ENCODE measurements at regions not wholly inside any gene's neighbourhood (a gene's known extent, or its start where the extent isn't known, plus 50 kb on each side); places are given as distances from the start of the nearest gene placed in this dataset.

GRCh38 chr20:6287471-6287870, 164.6 kb upstream of the FERMT1 start (continued):
- no peak for TF ChIP-seq ATF3 (IDR thresholded peaks at IDR 0.05)
- no peak for TF ChIP-seq CEBPB (IDR thresholded peaks at IDR 0.05; ENCODE audit: low read depth)
- TF ChIP-seq SRF (IDR thresholded peaks at IDR 0.05; ENCODE audit: low read depth) = no peak

- no peak overlapping the region for H3K4me3 ChIP-seq (replicated peaks in 1 of 2; ENCODE audit: low read depth in 1 of 2, low read length in 2 of 2)
- BruUV-seq (replicated peaks) = no TSS peak
- ATAC-seq = no peak
- no peaks in the 10 kb centered on the region for H3K27me3 ChIP-seq (ENCODE audit: insufficient read depth, low read length)
- H3K4me2 ChIP-seq (ENCODE audit: low read length) = no peak overlapping the region
- CTCF ChIA-PET = interaction anchor here (1.1 kb wide), 1 partner anchor 18 kb away, joined by 4 read pairs; no protein-coding TSS in a partner anchor
- intact Hi-C loops (cut with micrococcal nuclease) = no loop called here
- H3K27ac ChIP-seq (ENCODE audit: low read depth, low read length) = no peak overlapping the region
- H3K9me3 ChIP-seq (ENCODE audit: control insufficient read depth in 1 of 2, insufficient read depth in 1 of 2, low read depth in 1 of 2, low read length in 2 of 2) = peaks cover 0 to 5% of the 10 kb centered on the region in 2 experiments; a peak in 1 of 4 replicates
- H3K4me1 ChIP-seq (ENCODE audit: control insufficient read depth in 1 of 2, insufficient read depth in 2 of 2, low read length in 2 of 2) = no peaks in the 10 kb centered on the region
- H3K79me2 ChIP-seq (ENCODE audit: insufficient read depth, low read length) = no peaks in the 10 kb centered on the region
- H4K20me1 ChIP-seq (ENCODE audit: insufficient read depth) = no peaks in the 10 kb centered on the region
- H2AFZ ChIP-seq (ENCODE audit: low read depth, low read length, poor library complexity, severe bottlenecking) = no peak overlapping the region
- H3K36me3 ChIP-seq (ENCODE audit: control insufficient read depth in 1 of 2, insufficient read depth in 2 of 2, low read length in 2 of 2) = no peaks in the 10 kb centered on the region
- H3K9ac ChIP-seq (ENCODE audit: low read length) = no peak overlapping the region
- no peaks in the 10 kb centered on the region for H3K9me2 ChIP-seq (ENCODE audit: insufficient read depth)
- RAD21 ChIA-PET (ENCODE audit: low non-redundant PET in 1 of 2, low total read pairs in 2 of 2, uncharacterized antibody in 2 of 2, unreplicated experiment in 2 of 2) = no interaction called here
- TF ChIP-seq SP1 (IDR thresholded peaks at IDR 0.05; ENCODE audit: low read depth) = no peak
- TF ChIP-seq, protein P1, sequence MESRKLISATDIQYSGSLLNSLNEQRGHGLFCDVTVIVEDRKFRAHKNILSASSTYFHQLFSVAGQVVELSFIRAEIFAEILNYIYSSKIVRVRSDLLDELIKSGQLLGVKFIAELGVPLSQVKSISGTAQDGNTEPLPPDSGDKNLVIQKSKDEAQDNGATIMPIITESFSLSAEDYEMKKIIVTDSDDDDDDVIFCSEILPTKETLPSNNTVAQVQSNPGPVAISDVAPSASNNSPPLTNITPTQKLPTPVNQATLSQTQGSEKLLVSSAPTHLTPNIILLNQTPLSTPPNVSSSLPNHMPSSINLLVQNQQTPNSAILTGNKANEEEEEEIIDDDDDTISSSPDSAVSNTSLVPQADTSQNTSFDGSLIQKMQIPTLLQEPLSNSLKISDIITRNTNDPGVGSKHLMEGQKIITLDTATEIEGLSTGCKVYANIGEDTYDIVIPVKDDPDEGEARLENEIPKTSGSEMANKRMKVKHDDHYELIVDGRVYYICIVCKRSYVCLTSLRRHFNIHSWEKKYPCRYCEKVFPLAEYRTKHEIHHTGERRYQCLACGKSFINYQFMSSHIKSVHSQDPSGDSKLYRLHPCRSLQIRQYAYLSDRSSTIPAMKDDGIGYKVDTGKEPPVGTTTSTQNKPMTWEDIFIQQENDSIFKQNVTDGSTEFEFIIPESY (IDR thresholded peaks at IDR 0.05; ENCODE audit: extremely low read depth, insufficient replicate concordance, low read length) = no peak
- no peak for TF ChIP-seq SIN3A (IDR thresholded peaks at IDR 0.05; ENCODE audit: low read depth)
- TF ChIP-seq EZH2phosphoT487 (IDR thresholded peaks at IDR 0.05; ENCODE audit: borderline replicate concordance) = no peak
- TF ChIP-seq ATF3 (IDR thresholded peaks at IDR 0.05) = no peak
- TF ChIP-seq EZH2 (IDR thresholded peaks at IDR 0.05) = no peak
- DNase-seq (ENCODE audit: low read depth, low spot score) = no peak
- POLR2A ChIA-PET = no interaction called here
Measured at GRCh38 chr20:6282642-6283041, 159.8 kb upstream of the FERMT1 start.

All from HCT116 (cell line).